ENCODE measurements at regions not wholly inside any gene's neighbourhood (a gene's known extent, or its start where the extent isn't known, plus 50 kb on each side); places are given as distances from the start of the nearest gene placed in this dataset.

- Histone ChIP-seq H3K4me1 (ENCODE audit: control insufficient read depth, insufficient read depth, low read length, poor library complexity, severe bottlenecking) (no peaks in the 10 kb centered on the region), H3K4me3 (ENCODE audit: insufficient read depth, low read depth, low read length, poor library complexity, severe bottlenecking) (no peak overlapping the region), H3K27me3 (replicated peaks; ENCODE audit: control insufficient read depth, insufficient read depth, low read length, poor library complexity, severe bottlenecking) (peaks cover 2% of the 10 kb centered on the region), H3K27ac (ENCODE audit: insufficient read depth, low read length, poor library complexity, severe bottlenecking) (no peak overlapping the region), H3K36me3 (ENCODE audit: control insufficient read depth, insufficient read depth, low read length) (no peaks in the 10 kb centered on the region), H3K9me3 (ENCODE audit: control insufficient read depth, low read length) (peaks cover 3% of the 10 kb centered on the region)
- DNase-seq = no peak
These were observed 73.6 kb upstream of the GNAZ start for GRCh38 chr22:22996511-22997261.

DNA sequence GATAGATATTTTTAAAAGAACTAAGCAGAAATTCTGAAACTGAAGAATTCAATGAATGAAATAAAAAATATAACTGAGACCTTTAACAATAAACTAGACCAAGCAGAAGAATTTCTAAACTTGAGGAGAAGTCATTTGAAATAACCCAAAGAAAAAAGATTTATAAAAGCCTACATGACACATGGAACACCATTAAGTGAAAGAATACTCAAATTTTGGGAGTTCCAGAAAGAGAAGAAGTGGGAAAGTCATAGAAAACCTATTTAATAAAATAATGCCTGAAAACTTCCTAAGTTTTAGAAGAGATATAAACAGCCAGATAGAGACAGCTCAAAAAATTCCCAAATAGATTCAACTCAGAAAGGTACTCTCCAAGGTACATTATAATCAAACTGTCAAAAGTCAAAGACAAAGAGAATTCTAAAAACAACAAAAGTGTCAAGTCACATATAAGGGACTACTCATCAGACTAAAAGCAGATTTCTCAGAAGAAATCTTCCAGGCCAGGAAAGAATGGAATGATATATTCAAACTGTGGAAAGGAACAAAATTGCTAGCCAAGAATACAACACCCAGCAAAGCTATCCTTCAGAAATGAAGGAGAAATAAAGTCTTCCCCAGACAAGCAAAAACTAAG is 72.9 kb upstream of the GNAZ start:
- no peak overlapping the region for H3K27ac ChIP-seq (ENCODE audit: insufficient read depth, low read length, poor library complexity, severe bottlenecking)
- H3K4me1 ChIP-seq (ENCODE audit: control insufficient read depth, insufficient read depth, low read length, poor library complexity, severe bottlenecking) = no peaks in the 10 kb centered on the region
- peaks cover 2% of the 10 kb centered on the region for H3K27me3 ChIP-seq (replicated peaks; ENCODE audit: control insufficient read depth, insufficient read depth, low read length, poor library complexity, severe bottlenecking)
- no peaks in the 10 kb centered on the region for H3K36me3 ChIP-seq (ENCODE audit: control insufficient read depth, insufficient read depth, low read length)
- H3K9me3 ChIP-seq (ENCODE audit: control insufficient read depth, low read length) = peaks cover 3% of the 10 kb centered on the region
- DNase-seq = no peak
- H3K4me3 ChIP-seq (ENCODE audit: insufficient read depth, low read depth, low read length, poor library complexity, severe bottlenecking) = no peak overlapping the region

GRCh38 chr22:22997988-22998387 is 72.3 kb upstream of the GNAZ start:
- H3K4me3 ChIP-seq (ENCODE audit: insufficient read depth, low read depth, low read length, poor library complexity, severe bottlenecking) = no peak overlapping the region
- H3K27ac ChIP-seq (ENCODE audit: insufficient read depth, low read length, poor library complexity, severe bottlenecking) = no peak overlapping the region
- H3K4me1 ChIP-seq (ENCODE audit: control insufficient read depth, insufficient read depth, low read length, poor library complexity, severe bottlenecking) = no peaks in the 10 kb centered on the region
- no peaks in the 10 kb centered on the region for H3K36me3 ChIP-seq (ENCODE audit: control insufficient read depth, insufficient read depth, low read length)
- no peak for DNase-seq
- H3K27me3 ChIP-seq (replicated peaks; ENCODE audit: control insufficient read depth, insufficient read depth, low read length, poor library complexity, severe bottlenecking) = peaks cover 2% of the 10 kb centered on the region
- peaks cover 3% of the 10 kb centered on the region for H3K9me3 ChIP-seq (ENCODE audit: control insufficient read depth, low read length)

GRCh38 chr22:22999523-22999922 is 70.8 kb upstream of the GNAZ start:
- H3K9me3 ChIP-seq (ENCODE audit: control insufficient read depth, low read length) = peaks cover 3% of the 10 kb centered on the region
- no peak for DNase-seq
- H3K27ac ChIP-seq (ENCODE audit: insufficient read depth, low read length, poor library complexity, severe bottlenecking) = no peak overlapping the region
- H3K4me1 ChIP-seq (ENCODE audit: control insufficient read depth, insufficient read depth, low read length, poor library complexity, severe bottlenecking) = no peaks in the 10 kb centered on the region
- H3K4me3 ChIP-seq (ENCODE audit: insufficient read depth, low read depth, low read length, poor library complexity, severe bottlenecking) = no peak overlapping the region
- H3K36me3 ChIP-seq (ENCODE audit: control insufficient read depth, insufficient read depth, low read length) = no peaks in the 10 kb centered on the region
- peaks cover 2% of the 10 kb centered on the region for H3K27me3 ChIP-seq (replicated peaks; ENCODE audit: control insufficient read depth, insufficient read depth, low read length, poor library complexity, severe bottlenecking)

GRCh38 chr22:23000657-23001347 is 69.5 kb upstream of the GNAZ start:
- H3K36me3 ChIP-seq (ENCODE audit: control insufficient read depth, insufficient read depth, low read length) = no peaks in the 10 kb centered on the region
- H3K27ac ChIP-seq (ENCODE audit: insufficient read depth, low read length, poor library complexity, severe bottlenecking) = no peak overlapping the region
- peaks cover 2% of the 10 kb centered on the region for H3K27me3 ChIP-seq (replicated peaks; ENCODE audit: control insufficient read depth, insufficient read depth, low read length, poor library complexity, severe bottlenecking)
- DNase-seq = no peak
- H3K4me1 ChIP-seq (ENCODE audit: control insufficient read depth, insufficient read depth, low read length, poor library complexity, severe bottlenecking) = no peaks in the 10 kb centered on the region
- no peak overlapping the region for H3K4me3 ChIP-seq (ENCODE audit: insufficient read depth, low read depth, low read length, poor library complexity, severe bottlenecking)
- H3K9me3 ChIP-seq (ENCODE audit: control insufficient read depth, low read length) = no peaks in the 10 kb centered on the region

DNA sequence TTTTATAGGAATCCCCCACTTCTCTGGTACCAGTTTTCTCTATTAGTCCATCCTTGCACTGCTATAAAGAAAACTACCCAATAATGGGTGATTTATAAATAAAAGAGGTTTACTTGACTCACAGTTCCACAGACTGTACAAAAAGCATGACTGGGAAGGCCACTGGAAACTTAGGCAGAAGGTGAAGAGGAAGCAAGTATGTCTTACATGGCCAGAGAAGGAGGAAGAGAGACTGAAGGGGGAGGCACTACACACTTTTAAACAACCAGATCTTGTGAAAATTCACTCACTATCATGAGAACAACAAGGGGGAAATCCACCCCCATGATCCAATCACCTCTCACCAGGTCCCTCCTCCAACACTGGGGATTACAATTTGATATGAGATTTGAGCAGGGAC is 68.9 kb upstream of the GNAZ start:
- Histone ChIP-seq H3K36me3 (ENCODE audit: control insufficient read depth, insufficient read depth, low read length) (no peaks in the 10 kb centered on the region), H3K4me3 (ENCODE audit: insufficient read depth, low read depth, low read length, poor library complexity, severe bottlenecking) (no peak overlapping the region), H3K27ac (ENCODE audit: insufficient read depth, low read length, poor library complexity, severe bottlenecking) (no peak overlapping the region), H3K27me3 (replicated peaks; ENCODE audit: control insufficient read depth, insufficient read depth, low read length, poor library complexity, severe bottlenecking) (peaks cover 2% of the 10 kb centered on the region), H3K9me3 (ENCODE audit: control insufficient read depth, low read length) (no peaks in the 10 kb centered on the region), H3K4me1 (ENCODE audit: control insufficient read depth, insufficient read depth, low read length, poor library complexity, severe bottlenecking) (no peaks in the 10 kb centered on the region)
- DNase-seq = no peak

GRCh38 chr22:23002612-23003180 is 67.6 kb upstream of the GNAZ start:
- no peak overlapping the region for H3K27ac ChIP-seq (ENCODE audit: insufficient read depth, low read length, poor library complexity, severe bottlenecking)
- no peak for DNase-seq
- H3K27me3 ChIP-seq (replicated peaks; ENCODE audit: control insufficient read depth, insufficient read depth, low read length, poor library complexity, severe bottlenecking) = peaks cover 3% of the 10 kb centered on the region
- no peaks in the 10 kb centered on the region for H3K36me3 ChIP-seq (ENCODE audit: control insufficient read depth, insufficient read depth, low read length)
- no peaks in the 10 kb centered on the region for H3K9me3 ChIP-seq (ENCODE audit: control insufficient read depth, low read length)
- H3K4me3 ChIP-seq (ENCODE audit: insufficient read depth, low read depth, low read length, poor library complexity, severe bottlenecking) = no peak overlapping the region
- H3K4me1 ChIP-seq (ENCODE audit: control insufficient read depth, insufficient read depth, low read length, poor library complexity, severe bottlenecking) = no peaks in the 10 kb centered on the region

DNA sequence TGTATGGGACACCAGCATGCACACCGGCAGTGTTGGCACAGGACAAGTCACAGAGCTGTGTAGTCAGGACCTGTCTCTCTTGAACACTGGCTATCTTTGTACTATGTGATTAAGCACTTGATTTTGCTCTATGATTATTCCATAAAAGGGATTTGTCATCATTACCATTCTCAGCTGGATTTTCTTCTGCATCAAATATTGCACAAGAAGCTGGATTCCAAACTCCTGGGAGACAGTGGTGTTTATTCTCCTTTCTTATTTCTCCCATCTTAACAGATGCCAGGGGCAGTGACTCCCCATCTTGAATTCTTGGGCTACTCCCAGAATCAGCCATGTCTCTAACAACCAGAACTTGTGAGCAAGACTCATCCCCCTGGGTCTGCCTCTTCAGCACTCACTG is 62.5 kb upstream of the GNAZ start:
- DNase-seq = no peak
- no peak overlapping the region for H3K27ac ChIP-seq (ENCODE audit: insufficient read depth, low read length, poor library complexity, severe bottlenecking)
- no peaks in the 10 kb centered on the region for H3K4me1 ChIP-seq (ENCODE audit: control insufficient read depth, insufficient read depth, low read length, poor library complexity, severe bottlenecking)
- H3K36me3 ChIP-seq (ENCODE audit: control insufficient read depth, insufficient read depth, low read length) = no peaks in the 10 kb centered on the region
- peaks cover 3% of the 10 kb centered on the region for H3K27me3 ChIP-seq (replicated peaks; ENCODE audit: control insufficient read depth, insufficient read depth, low read length, poor library complexity, severe bottlenecking)
- no peaks in the 10 kb centered on the region for H3K9me3 ChIP-seq (ENCODE audit: control insufficient read depth, low read length)
- no peak overlapping the region for H3K4me3 ChIP-seq (ENCODE audit: insufficient read depth, low read depth, low read length, poor library complexity, severe bottlenecking)

GRCh38 chr22:23008896-23009295 is 61.4 kb upstream of the GNAZ start:
- DNase-seq = no peak
- Histone ChIP-seq H3K36me3 (ENCODE audit: control insufficient read depth, insufficient read depth, low read length) (no peaks in the 10 kb centered on the region), H3K27me3 (replicated peaks; ENCODE audit: control insufficient read depth, insufficient read depth, low read length, poor library complexity, severe bottlenecking) (peaks cover 3% of the 10 kb centered on the region), H3K27ac (ENCODE audit: insufficient read depth, low read length, poor library complexity, severe bottlenecking) (no peak overlapping the region), H3K4me3 (ENCODE audit: insufficient read depth, low read depth, low read length, poor library complexity, severe bottlenecking) (no peak overlapping the region), H3K9me3 (ENCODE audit: control insufficient read depth, low read length) (no peaks in the 10 kb centered on the region), H3K4me1 (ENCODE audit: control insufficient read depth, insufficient read depth, low read length, poor library complexity, severe bottlenecking) (no peaks in the 10 kb centered on the region)
